PC-3 (cell line): ENCODE measurements at regions not wholly inside any gene's neighbourhood (a gene's known extent, or its start where the extent isn't known, plus 50 kb on each side); places are given as distances from the start of the nearest gene placed in this dataset.

Source experiments
- ATAC-seq: fragments of 200-7000 bp; cut with Tn5 transposase; 2 replicates; pipeline ENCODE4 v1.9.1; 2020; ENCODE audit warnings: mild to moderate bottlenecking, moderate library complexity
- BruUV-seq: library from RNA; stranded (reverse); fragments of 400-500 nt; replicated peaks from 2 replicates; lab custom pipeline; 2021; lab: Mats Ljungman, UMichigan
- CTCF ChIA-PET: fragments of 300-600 bp; sonication (Branson Sonifier 250); formaldehyde crosslinking; loops from one replicate; lab custom pipeline; 2022; ENCODE audit warnings: antibody characterized with exemption; lab: Charles Lee
- POLR2A ChIA-PET: fragments of 300-600 bp; sonication (Branson Sonifier 250); formaldehyde crosslinking; loops from one replicate; lab custom pipeline; 2022; ENCODE audit warnings: antibody characterized with exemption; ENCODE audit not compliant: unreplicated experiment; lab: Charles Lee
- DNase-seq: peaks from one replicate; pipeline ENCODE4 v3.0.0-alpha.2; 2015
- H2AFZ ChIP-seq: fragments of 300-600 bp; sonication (generic); 2 replicates; pipeline ENCODE4 v1.6.0; 2016; ENCODE audit warnings: antibody characterized with exemption, low read length
- H3F3A ChIP-seq: fragments of 300-600 bp; sonication (generic); one replicate; pipeline ENCODE4 v1.6.0; 2017; ENCODE audit warnings: antibody characterized with exemption, low read length, control low read depth, mild to moderate bottlenecking; ENCODE audit not compliant: unreplicated experiment
- H3K27ac ChIP-seq: fragments of 300-600 bp; sonication (generic); 2 replicates; pipeline ENCODE4 v1.5.1; 2016; ENCODE audit warnings: mild to moderate bottlenecking, low read length
- H3K27me3 ChIP-seq: fragments of 300-600 bp; sonication (generic); 2 replicates; pipeline ENCODE4 v1.6.1; 2016; ENCODE audit warnings: low read length, mixed read lengths
- H3K36me3 ChIP-seq: fragments of 300-600 bp; sonication (generic); 2 replicates; pipeline ENCODE4 v1.6.1; 2016; ENCODE audit warnings: low read depth, mixed run types, low read length, mixed read lengths
- H3K4me1 ChIP-seq: fragments of 300-600 bp; sonication (generic); 2 replicates; pipeline ENCODE4 v1.5.1; 2016; ENCODE audit warnings: low read length; ENCODE audit not compliant: insufficient read depth
- H3K4me2 ChIP-seq: fragments of 300-600 bp; sonication (generic); 2 replicates; pipeline ENCODE4 v1.6.0; 2016; ENCODE audit warnings: low read length
- H3K4me3 ChIP-seq: fragments of 300-600 bp; sonication (generic); 2 replicates; pipeline ENCODE4 v1.5.1; 2016; ENCODE audit warnings: mild to moderate bottlenecking, low read length, mixed read lengths
- H3K79me2 ChIP-seq: fragments of 300-600 bp; sonication (generic); 2 replicates; pipeline ENCODE4 v1.6.1; 2017; ENCODE audit warnings: low read length, mixed read lengths
- H3K9ac ChIP-seq: fragments of 300-600 bp; sonication (generic); 2 replicates; pipeline ENCODE4 v1.6.0; 2016; ENCODE audit warnings: mild to moderate bottlenecking, low read length
- H3K9me2 ChIP-seq: fragments of 300-600 bp; sonication (generic); replicated peaks from 2 replicates; pipeline ENCODE4 v1.6.1; 2016; ENCODE audit warnings: mixed run types, low read length, mixed read lengths
- H3K9me3 ChIP-seq: fragments of 300-600 bp; sonication (generic); 2 replicates; pipeline ENCODE4 v1.6.1; 2016; ENCODE audit warnings: low read length, mixed read lengths
- H4K20me1 ChIP-seq: fragments of 300-600 bp; sonication (generic); 2 replicates; pipeline ENCODE4 v1.6.1; 2016; ENCODE audit warnings: low read length, mixed read lengths
- EZH2 ChIP-seq: fragments of 300-600 bp; sonication (generic); IDR thresholded peaks from one replicate; pipeline ENCODE4 v1.6.1; 2017; ENCODE audit warnings: antibody characterized with exemption, mild to moderate bottlenecking, low read length; ENCODE audit not compliant: unreplicated experiment
- EZH2phosphoT487 ChIP-seq: fragments of 300-600 bp; sonication (generic); IDR thresholded peaks from 2 replicates; pipeline ENCODE4 v1.6.1; 2018; ENCODE audit warnings: mild to moderate bottlenecking, antibody characterized with exemption, low read length, borderline replicate concordance
- intact Hi-C: fragments of 100-400 bp; cut with micrococcal nuclease; formaldehyde crosslinking; loops from 2 replicates; pipeline ENCODE4 v1.9.0; 2023
- TF ChIP-seq, protein P1 (sequence below): fragments of 300-600 bp; sonication (generic); conservative IDR thresholded peaks from 2 replicates; pipeline ENCODE4 v1.5.1; 2017; ENCODE audit warnings: antibody characterized with exemption, low read depth, mild to moderate bottlenecking, low read length

DNA sequence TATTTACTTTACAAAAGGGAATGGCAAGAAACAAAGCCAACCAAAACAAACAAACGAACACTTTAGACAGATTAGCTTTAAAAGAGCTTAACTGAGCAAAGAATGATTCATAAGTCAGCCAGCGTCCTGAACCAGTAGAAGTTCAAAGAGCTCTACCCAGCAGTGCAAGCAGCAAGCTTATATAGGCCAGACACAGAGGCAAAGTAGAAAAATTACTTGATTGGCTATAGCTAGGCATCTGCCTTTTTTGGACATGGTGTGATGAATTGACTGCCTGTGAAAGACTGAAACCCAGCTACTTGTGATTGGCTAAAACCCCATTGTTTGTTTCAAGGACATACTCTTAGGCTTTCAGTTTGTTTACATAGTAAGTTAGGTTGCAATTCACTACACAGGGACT, 2120.0 kb upstream of the RAG2 start:
- Histone ChIP-seq H3F3A (no peaks in the 10 kb centered on the region), H3K4me3 (no peak overlapping the region), H3K27ac (no peak overlapping the region), H3K4me1 (peaks cover 17% of the 10 kb centered on the region), H3K79me2 (no peaks in the 10 kb centered on the region), H3K9ac (no peak overlapping the region), H3K36me3 (no peaks in the 10 kb centered on the region), H4K20me1 (no peaks in the 10 kb centered on the region), H2AFZ (no peak overlapping the region), H3K27me3 (no peaks in the 10 kb centered on the region), H3K4me2 (no peak overlapping the region), H3K9me3 (no peaks in the 10 kb centered on the region), H3K9me2 (no peaks in the 10 kb centered on the region)
- intact Hi-C loops: no loop called here
- DNase-seq (peak; percentile 59), ATAC-seq (peak; percentile 83)
- BruUV-seq: no TSS peak
- TF ChIP-seq EZH2: no peak
- TF ChIP-seq, protein P1, sequence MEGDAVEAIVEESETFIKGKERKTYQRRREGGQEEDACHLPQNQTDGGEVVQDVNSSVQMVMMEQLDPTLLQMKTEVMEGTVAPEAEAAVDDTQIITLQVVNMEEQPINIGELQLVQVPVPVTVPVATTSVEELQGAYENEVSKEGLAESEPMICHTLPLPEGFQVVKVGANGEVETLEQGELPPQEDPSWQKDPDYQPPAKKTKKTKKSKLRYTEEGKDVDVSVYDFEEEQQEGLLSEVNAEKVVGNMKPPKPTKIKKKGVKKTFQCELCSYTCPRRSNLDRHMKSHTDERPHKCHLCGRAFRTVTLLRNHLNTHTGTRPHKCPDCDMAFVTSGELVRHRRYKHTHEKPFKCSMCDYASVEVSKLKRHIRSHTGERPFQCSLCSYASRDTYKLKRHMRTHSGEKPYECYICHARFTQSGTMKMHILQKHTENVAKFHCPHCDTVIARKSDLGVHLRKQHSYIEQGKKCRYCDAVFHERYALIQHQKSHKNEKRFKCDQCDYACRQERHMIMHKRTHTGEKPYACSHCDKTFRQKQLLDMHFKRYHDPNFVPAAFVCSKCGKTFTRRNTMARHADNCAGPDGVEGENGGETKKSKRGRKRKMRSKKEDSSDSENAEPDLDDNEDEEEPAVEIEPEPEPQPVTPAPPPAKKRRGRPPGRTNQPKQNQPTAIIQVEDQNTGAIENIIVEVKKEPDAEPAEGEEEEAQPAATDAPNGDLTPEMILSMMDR: no peak
- TF ChIP-seq EZH2phosphoT487: no peak
- CTCF ChIA-PET: no interaction called here
- POLR2A ChIA-PET: interaction anchor here (0.5 kb wide), 1 partner anchor 31 kb away, joined by 3 read pairs; no protein-coding TSS in a partner anchor

DNA sequence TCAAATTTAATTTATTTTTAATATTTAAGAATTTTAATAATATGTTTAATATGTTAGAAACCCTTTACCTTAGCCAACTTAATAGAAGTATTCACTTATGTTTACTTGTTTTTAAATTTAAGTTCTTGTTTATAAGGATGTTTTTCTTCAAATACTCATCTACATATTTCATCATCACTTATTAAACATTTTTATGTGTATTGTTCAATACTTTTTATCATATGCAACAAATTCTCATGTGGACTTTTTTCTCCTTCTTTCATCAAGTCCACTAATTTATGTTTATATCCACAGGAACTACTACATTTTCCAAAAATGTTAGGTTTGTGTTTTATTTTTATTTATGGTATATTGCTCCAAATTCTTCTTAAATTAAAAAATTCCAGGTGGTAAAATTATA, 2113.1 kb upstream of the RAG2 start:
- intact Hi-C loops: no loop called here
- H2AFZ ChIP-seq: no peak overlapping the region
- CTCF ChIA-PET: no interaction called here
- no peaks in the 10 kb centered on the region for H3K4me1 ChIP-seq
- no peaks in the 10 kb centered on the region for H3K79me2 ChIP-seq
- no peak overlapping the region for H3K4me3 ChIP-seq
- H3K27ac ChIP-seq: no peak overlapping the region
- no peaks in the 10 kb centered on the region for H3K9me3 ChIP-seq
- H3F3A ChIP-seq: no peaks in the 10 kb centered on the region
- POLR2A ChIA-PET: no interaction called here
- ATAC-seq (no peak), DNase-seq (no peak)
- no peaks in the 10 kb centered on the region for H3K27me3 ChIP-seq
- no peaks in the 10 kb centered on the region for H3K9me2 ChIP-seq
- no TSS peak for BruUV-seq
- no peaks in the 10 kb centered on the region for H4K20me1 ChIP-seq
- TF ChIP-seq EZH2: no peak
- TF ChIP-seq, protein P1: no peak
- TF ChIP-seq EZH2phosphoT487: no peak
- no peak overlapping the region for H3K4me2 ChIP-seq
- no peaks in the 10 kb centered on the region for H3K36me3 ChIP-seq
- no peak overlapping the region for H3K9ac ChIP-seq

DNA sequence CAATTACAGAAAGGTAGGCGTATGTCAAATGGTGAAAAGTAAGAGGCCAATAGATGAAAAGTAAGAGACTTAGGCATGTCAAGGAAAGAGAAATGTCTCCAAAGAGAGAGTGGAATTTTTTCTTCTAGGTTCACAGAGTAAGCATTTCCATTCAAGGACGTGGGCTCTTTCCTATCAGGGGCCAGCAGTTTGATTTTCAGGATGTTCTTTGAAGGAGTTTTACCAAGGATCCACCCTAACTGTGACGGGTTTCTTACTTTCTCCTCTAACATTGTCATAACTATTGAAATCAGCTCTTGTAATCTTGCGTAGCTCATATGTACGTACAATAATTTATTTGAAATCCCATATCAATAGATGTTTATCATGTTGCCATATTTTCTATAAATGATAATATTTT, 2112.2 kb upstream of the RAG2 start:
- BruUV-seq: no TSS peak
- H2AFZ ChIP-seq: no peak overlapping the region
- no peak overlapping the region for H3K4me3 ChIP-seq
- no peaks in the 10 kb centered on the region for H3K9me3 ChIP-seq
- ChIA-PET POLR2A (no interaction called here), CTCF (no interaction called here)
- no peaks in the 10 kb centered on the region for H3K9me2 ChIP-seq
- DNase-seq: no peak
- intact Hi-C loops: no loop called here
- H3K36me3 ChIP-seq: no peaks in the 10 kb centered on the region
- H3K27ac ChIP-seq: no peak overlapping the region
- no peak overlapping the region for H3K4me2 ChIP-seq
- ATAC-seq: no peak
- no peaks in the 10 kb centered on the region for H3K27me3 ChIP-seq
- TF ChIP-seq EZH2phosphoT487: no peak
- H3K4me1 ChIP-seq: no peaks in the 10 kb centered on the region
- H3K9ac ChIP-seq: no peak overlapping the region
- no peaks in the 10 kb centered on the region for H3K79me2 ChIP-seq
- no peaks in the 10 kb centered on the region for H3F3A ChIP-seq
- no peaks in the 10 kb centered on the region for H4K20me1 ChIP-seq
